GM10248 (cell line): ENCODE measurements at regions not wholly inside any gene's neighbourhood (a gene's known extent, or its start where the extent isn't known, plus 50 kb on each side); places are given as distances from the start of the nearest gene placed in this dataset.

Experiments
- CTCF ChIA-PET: fragments of 300-600 bp; sonication (Branson Sonifier 250); formaldehyde crosslinking; extraction: SDS; loops from one replicate; lab custom pipeline; 2021; ENCODE audit warnings: antibody characterized with exemption; lab: Yijun Ruan, JAX
- POLR2A ChIA-PET: fragments of 350-650 bp; sonication (Branson Sonifier 250); formaldehyde crosslinking; extraction: SDS; loops from one replicate; lab custom pipeline; 2020; ENCODE audit warnings: antibody characterized with exemption; lab: Yijun Ruan, JAX
- DNase-seq: peaks from one replicate; pipeline ENCODE4 v3.0.0; 2012; ENCODE audit errors: extremely low spot score
- TF ChIP-seq, protein P1 (sequence below): IDR thresholded peaks from 2 replicates; pipeline ENCODE4 v1.5.1; 2012; ENCODE audit warnings: mild to moderate bottlenecking, low read depth; ENCODE audit errors: extremely low read depth, missing control alignments, control extremely low read depth

- TF ChIP-seq, protein P1, sequence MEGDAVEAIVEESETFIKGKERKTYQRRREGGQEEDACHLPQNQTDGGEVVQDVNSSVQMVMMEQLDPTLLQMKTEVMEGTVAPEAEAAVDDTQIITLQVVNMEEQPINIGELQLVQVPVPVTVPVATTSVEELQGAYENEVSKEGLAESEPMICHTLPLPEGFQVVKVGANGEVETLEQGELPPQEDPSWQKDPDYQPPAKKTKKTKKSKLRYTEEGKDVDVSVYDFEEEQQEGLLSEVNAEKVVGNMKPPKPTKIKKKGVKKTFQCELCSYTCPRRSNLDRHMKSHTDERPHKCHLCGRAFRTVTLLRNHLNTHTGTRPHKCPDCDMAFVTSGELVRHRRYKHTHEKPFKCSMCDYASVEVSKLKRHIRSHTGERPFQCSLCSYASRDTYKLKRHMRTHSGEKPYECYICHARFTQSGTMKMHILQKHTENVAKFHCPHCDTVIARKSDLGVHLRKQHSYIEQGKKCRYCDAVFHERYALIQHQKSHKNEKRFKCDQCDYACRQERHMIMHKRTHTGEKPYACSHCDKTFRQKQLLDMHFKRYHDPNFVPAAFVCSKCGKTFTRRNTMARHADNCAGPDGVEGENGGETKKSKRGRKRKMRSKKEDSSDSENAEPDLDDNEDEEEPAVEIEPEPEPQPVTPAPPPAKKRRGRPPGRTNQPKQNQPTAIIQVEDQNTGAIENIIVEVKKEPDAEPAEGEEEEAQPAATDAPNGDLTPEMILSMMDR = no peak
- POLR2A ChIA-PET = no interaction called here
- CTCF ChIA-PET = no interaction called here
- DNase-seq = no peak
Measured at GRCh38 chr13:26821672-26822071, 61.1 kb upstream of the GPR12 start.

GRCh38 chr13:26820871-26821270 lies 60.3 kb upstream of the GPR12 start:
- TF ChIP-seq, protein P1 = no peak
- POLR2A ChIA-PET = no interaction called here
- CTCF ChIA-PET = interaction anchor here (0.9 to 1.0 kb wide), 2 partner anchors 10 to 26 kb away, joined by 3 read pairs; no protein-coding TSS in a partner anchor
- DNase-seq = no peak

GRCh38 chr13:26819046-26819445 lies 58.5 kb upstream of the GPR12 start:
- DNase-seq = no peak
- CTCF ChIA-PET = interaction anchor here (1.7 kb wide), 1 partner anchor 15 kb away, joined by 7 read pairs; no protein-coding TSS in a partner anchor
- POLR2A ChIA-PET = no interaction called here
- TF ChIP-seq, protein P1 = no peak

DNA sequence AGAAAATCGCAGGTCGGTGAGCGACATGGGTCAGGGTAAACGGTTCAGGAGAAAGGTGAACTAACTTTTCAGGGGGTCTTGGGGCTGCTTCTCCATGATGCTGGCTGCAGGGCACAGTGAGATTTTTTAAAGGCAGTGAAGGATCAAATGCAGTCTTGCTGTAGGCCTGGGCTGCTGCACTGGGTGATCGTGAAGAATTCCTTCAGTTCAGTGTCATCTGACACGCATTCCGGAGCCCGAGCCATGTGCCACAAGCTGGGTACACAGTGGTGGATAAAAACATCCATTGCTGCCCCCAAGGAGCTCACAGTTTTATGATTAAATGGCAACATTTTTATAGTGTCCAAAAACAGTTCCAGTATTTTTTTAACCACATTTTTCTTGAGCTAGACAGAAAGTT lies 56.3 kb upstream of the GPR12 start:
- POLR2A ChIA-PET = no interaction called here

DNA sequence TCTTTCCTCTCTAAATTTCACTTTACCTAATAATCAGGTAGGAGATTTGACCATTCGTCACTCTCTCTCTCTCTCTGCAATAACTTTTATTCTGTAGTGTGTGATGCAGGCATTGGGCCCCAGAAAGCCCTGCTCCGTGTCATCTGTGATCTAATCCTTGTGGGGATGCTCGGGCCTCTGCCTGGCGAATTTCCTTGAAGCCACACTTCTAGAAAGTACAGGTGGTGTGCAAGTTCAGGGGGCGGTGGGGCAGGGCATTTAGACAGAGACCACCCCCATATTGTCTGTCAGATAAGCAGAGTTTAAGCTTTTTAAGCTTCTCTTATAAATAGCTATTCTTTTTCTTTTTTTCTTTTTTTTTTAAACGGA lies 53.4 kb upstream of the GPR12 start:
- ChIA-PET POLR2A (no interaction called here), CTCF (no interaction called here)
- TF ChIP-seq, protein P1 = no peak
- DNase-seq = no peak

More for the DNA sequence above, 56.3 kb upstream of the GPR12 start:
- TF ChIP-seq, protein P1 = no peak
- DNase-seq = no peak
- CTCF ChIA-PET = interaction anchor here (1.1 kb wide), 1 partner anchor 56 kb away, joined by 3 read pairs; no protein-coding TSS in a partner anchor

DNA sequence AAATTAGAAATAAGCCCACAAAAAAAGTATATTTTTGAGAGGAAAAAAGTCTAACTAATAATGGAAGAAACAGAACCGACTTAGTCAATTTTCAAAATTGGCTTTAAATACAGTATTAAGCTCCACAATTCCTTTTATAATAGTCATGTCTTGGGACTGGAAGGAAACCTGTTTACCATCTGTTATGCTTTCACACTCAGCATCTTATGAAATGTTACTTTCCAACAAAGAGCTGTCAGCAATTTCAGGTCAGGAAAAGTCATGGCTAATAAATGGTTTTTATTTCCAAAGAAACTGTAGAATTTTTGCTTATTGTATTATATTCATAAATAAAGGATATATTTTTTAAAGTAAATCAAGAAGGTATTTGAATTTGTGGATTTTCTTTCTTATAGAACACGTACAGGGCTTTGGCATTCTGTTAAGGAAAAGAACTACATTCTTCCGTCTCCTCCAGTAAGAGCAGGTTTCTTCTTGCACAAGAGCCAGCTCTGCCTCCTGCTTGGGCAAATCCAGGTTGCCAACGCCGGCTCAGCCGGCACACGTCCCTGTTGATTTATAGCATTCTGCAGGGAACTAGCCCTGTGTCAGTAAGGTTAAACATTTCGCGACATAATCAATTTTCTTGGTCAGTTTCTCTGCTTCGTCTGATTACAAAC lies 52.9 kb upstream of the GPR12 start:
- TF ChIP-seq, protein P1 = no peak
- ChIA-PET POLR2A (no interaction called here), CTCF (no interaction called here)
- DNase-seq = no peak

- TF ChIP-seq, protein P1 = no peak
- no peak for DNase-seq
- POLR2A ChIA-PET = no interaction called here
- CTCF ChIA-PET = no interaction called here
Measured at GRCh38 chr13:26811581-26811980, 51.0 kb upstream of the GPR12 start.
